ENCODE measurements at regions not wholly inside any gene's neighbourhood (a gene's known extent, or its start where the extent isn't known, plus 50 kb on each side); places are given as distances from the start of the nearest gene placed in this dataset.

GRCh38 chr2:155645791-155646190 lies 686.7 kb downstream of the NR4A2 start:
- H2AFZ ChIP-seq (ENCODE audit: low read length): no peak overlapping the region
- no peaks in the 10 kb centered on the region for H3K9me3 ChIP-seq (ENCODE audit: insufficient read depth, low read depth, low read length)
- H3K79me2 ChIP-seq (ENCODE audit: insufficient read depth, low read length): no peaks in the 10 kb centered on the region
- H3K9ac ChIP-seq (ENCODE audit: low read depth, low read length, poor library complexity, severe bottlenecking): no peak overlapping the region
- no peaks in the 10 kb centered on the region for H3K36me3 ChIP-seq (ENCODE audit: insufficient read depth, low read length)
- no peak overlapping the region for H3K4me3 ChIP-seq (ENCODE audit: low read length, poor library complexity, severe bottlenecking)
- no peaks in the 10 kb centered on the region for H3F3A ChIP-seq (ENCODE audit: low read depth)
- no peaks in the 10 kb centered on the region for H3K27me3 ChIP-seq (ENCODE audit: insufficient read depth, low read length, poor library complexity, severe bottlenecking)
- no peak for TF ChIP-seq CTCF (conservative IDR thresholded peaks at IDR 0.05; ENCODE audit: low read length)
- no peak for TF ChIP-seq EZH2phosphoT487 (IDR thresholded peaks at IDR 0.05; ENCODE audit: borderline replicate concordance)
- no peaks in the 10 kb centered on the region for H3K9me2 ChIP-seq (replicated peaks; ENCODE audit: low read depth, low read length)
- no peak overlapping the region for H3K4me2 ChIP-seq (ENCODE audit: low read depth, low read length, poor library complexity, severe bottlenecking)
- no peaks in the 10 kb centered on the region for H4K20me1 ChIP-seq (ENCODE audit: insufficient read depth, low read length, poor library complexity, severe bottlenecking)
- H3K4me1 ChIP-seq (ENCODE audit: insufficient read depth, low read length, poor library complexity, severe bottlenecking): no peaks in the 10 kb centered on the region

- H3K4me3 ChIP-seq (ENCODE audit: low read length, poor library complexity, severe bottlenecking): no peak overlapping the region
Observed at GRCh38 chr2:155643056-155643775, 689.3 kb downstream of the NR4A2 start.

GRCh38 chr2:155633887-155634570 lies 698.5 kb downstream of the NR4A2 start:
- Histone ChIP-seq H3K36me3 (ENCODE audit: insufficient read depth, low read length) (no peaks in the 10 kb centered on the region), H2AFZ (ENCODE audit: low read length) (no peak overlapping the region)

More at GRCh38 chr2:155643056-155643775, 689.3 kb downstream of the NR4A2 start:
- no peak for TF ChIP-seq EZH2phosphoT487 (IDR thresholded peaks at IDR 0.05; ENCODE audit: borderline replicate concordance)
- TF ChIP-seq CTCF (conservative IDR thresholded peaks at IDR 0.05; ENCODE audit: low read length): no peak
- Histone ChIP-seq H3K9ac (ENCODE audit: low read depth, low read length, poor library complexity, severe bottlenecking) (no peak overlapping the region), H4K20me1 (ENCODE audit: insufficient read depth, low read length, poor library complexity, severe bottlenecking) (no peaks in the 10 kb centered on the region), H3K36me3 (ENCODE audit: insufficient read depth, low read length) (no peaks in the 10 kb centered on the region), H3K4me1 (ENCODE audit: insufficient read depth, low read length, poor library complexity, severe bottlenecking) (no peaks in the 10 kb centered on the region), H3K79me2 (ENCODE audit: insufficient read depth, low read length) (no peaks in the 10 kb centered on the region), H2AFZ (ENCODE audit: low read length) (no peak overlapping the region), H3K27me3 (ENCODE audit: insufficient read depth, low read length, poor library complexity, severe bottlenecking) (no peaks in the 10 kb centered on the region), H3F3A (ENCODE audit: low read depth) (no peaks in the 10 kb centered on the region), H3K9me3 (ENCODE audit: insufficient read depth, low read depth, low read length) (no peaks in the 10 kb centered on the region), H3K9me2 (replicated peaks; ENCODE audit: low read depth, low read length) (no peaks in the 10 kb centered on the region), H3K4me2 (ENCODE audit: low read depth, low read length, poor library complexity, severe bottlenecking) (no peak overlapping the region)

More at GRCh38 chr2:155633887-155634570, 698.5 kb downstream of the NR4A2 start:
- TF ChIP-seq EZH2phosphoT487 (IDR thresholded peaks at IDR 0.05; ENCODE audit: borderline replicate concordance) (no peak), CTCF (conservative IDR thresholded peaks at IDR 0.05; ENCODE audit: low read length) (no peak)
- H3F3A ChIP-seq (ENCODE audit: low read depth): no peaks in the 10 kb centered on the region
- no peaks in the 10 kb centered on the region for H3K4me1 ChIP-seq (ENCODE audit: insufficient read depth, low read length, poor library complexity, severe bottlenecking)
- H3K9ac ChIP-seq (ENCODE audit: low read depth, low read length, poor library complexity, severe bottlenecking): no peak overlapping the region
- no peaks in the 10 kb centered on the region for H3K9me3 ChIP-seq (ENCODE audit: insufficient read depth, low read depth, low read length)
- no peak overlapping the region for H3K4me3 ChIP-seq (ENCODE audit: low read length, poor library complexity, severe bottlenecking)
- no peaks in the 10 kb centered on the region for H4K20me1 ChIP-seq (ENCODE audit: insufficient read depth, low read length, poor library complexity, severe bottlenecking)
- H3K9me2 ChIP-seq (replicated peaks; ENCODE audit: low read depth, low read length): no peaks in the 10 kb centered on the region
- no peak overlapping the region for H3K4me2 ChIP-seq (ENCODE audit: low read depth, low read length, poor library complexity, severe bottlenecking)
- no peaks in the 10 kb centered on the region for H3K79me2 ChIP-seq (ENCODE audit: insufficient read depth, low read length)
- H3K27me3 ChIP-seq (ENCODE audit: insufficient read depth, low read length, poor library complexity, severe bottlenecking): no peaks in the 10 kb centered on the region
